ENCODE measurements at regions not wholly inside any gene's neighbourhood (a gene's known extent, or its start where the extent isn't known, plus 50 kb on each side); places are given as distances from the start of the nearest gene placed in this dataset.

- Histone ChIP-seq H3K4me1 (peaks cover 0 to 12% (median 0%) of the 10 kb centered on the region in 4 donors), H3K9me3 (no peaks in the 10 kb centered on the region), H3K4me3 (no peak overlapping the region), H3K27ac (replicated peaks in 1 of 4) (no peak overlapping the region), H3K27me3 (no peaks in the 10 kb centered on the region), H3K36me3 (no peaks in the 10 kb centered on the region)
- TF ChIP-seq POLR2AphosphoS5 (IDR thresholded peaks at IDR 0.05) (no peak), CTCF (IDR thresholded peaks at IDR 0.05) (no peak), POLR2A (IDR thresholded peaks at IDR 0.05; ENCODE audit: low read depth) (no peak), EP300 (IDR thresholded peaks at IDR 0.05) (no peak)
- intact Hi-C loops (cut with DNase I), result no loop called here
- WGBS, result 61% methylated on average over 5 of the region's 5 CpGs
- no peak for DNase-seq (ENCODE audit: extremely low spot score)
Measured at GRCh38 chr5:82387819-82388166, 109.6 kb upstream of the RPS23 start.

DNA sequence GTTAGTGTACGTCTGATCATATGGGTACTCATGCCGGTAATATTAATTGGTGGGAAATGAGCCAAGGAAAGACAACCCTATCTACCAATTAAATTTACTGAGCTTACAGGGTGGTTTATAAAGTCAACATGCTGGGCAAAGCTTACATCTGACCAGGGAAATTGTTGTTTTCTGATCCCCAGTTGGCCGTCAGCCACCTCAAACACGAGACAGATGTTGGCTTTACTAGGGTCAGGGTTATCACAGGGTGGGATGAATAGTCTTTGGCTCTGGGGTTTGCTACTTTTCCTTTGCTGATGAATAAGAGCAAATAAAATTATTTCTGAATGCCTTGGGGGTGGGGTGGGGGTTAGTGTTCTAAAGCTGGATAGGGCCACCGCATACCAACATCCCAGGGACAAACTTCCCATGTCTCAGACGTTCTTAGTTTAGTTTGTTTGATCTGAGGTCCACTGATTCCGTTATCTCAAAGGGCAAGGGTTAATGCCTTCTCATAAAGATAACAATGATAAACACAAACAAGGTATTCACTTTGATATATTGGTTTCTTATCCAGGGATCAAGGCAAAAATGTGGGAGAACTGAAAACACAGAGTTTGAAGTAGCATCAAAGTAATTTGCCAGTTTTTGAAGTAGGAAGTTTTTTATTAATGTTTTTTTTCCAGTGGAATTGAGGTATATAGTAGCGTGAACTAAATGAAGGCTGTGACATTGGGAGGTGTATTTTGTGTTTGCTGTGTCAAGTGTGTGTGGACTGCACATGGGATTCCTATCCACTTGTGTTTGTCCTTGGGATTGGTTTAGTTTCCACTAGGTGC lies 109.1 kb upstream of the RPS23 start:
- Histone ChIP-seq H3K4me3 (no peak overlapping the region), H3K27me3 (no peaks in the 10 kb centered on the region), H3K4me1 (peaks cover 0 to 12% (median 0%) of the 10 kb centered on the region in 4 donors), H3K9me3 (no peaks in the 10 kb centered on the region), H3K27ac (replicated peaks in 1 of 4) (no peak overlapping the region), H3K36me3 (no peaks in the 10 kb centered on the region)
- 80% methylated on average over 8 of the region's 8 CpGs for WGBS
- intact Hi-C loops (cut with DNase I), result no loop called here
- TF ChIP-seq CTCF (IDR thresholded peaks at IDR 0.05), result no peak
- TF ChIP-seq POLR2A (IDR thresholded peaks at IDR 0.05; ENCODE audit: low read depth), result no peak
- DNase-seq (ENCODE audit: extremely low spot score), result no peak

DNA sequence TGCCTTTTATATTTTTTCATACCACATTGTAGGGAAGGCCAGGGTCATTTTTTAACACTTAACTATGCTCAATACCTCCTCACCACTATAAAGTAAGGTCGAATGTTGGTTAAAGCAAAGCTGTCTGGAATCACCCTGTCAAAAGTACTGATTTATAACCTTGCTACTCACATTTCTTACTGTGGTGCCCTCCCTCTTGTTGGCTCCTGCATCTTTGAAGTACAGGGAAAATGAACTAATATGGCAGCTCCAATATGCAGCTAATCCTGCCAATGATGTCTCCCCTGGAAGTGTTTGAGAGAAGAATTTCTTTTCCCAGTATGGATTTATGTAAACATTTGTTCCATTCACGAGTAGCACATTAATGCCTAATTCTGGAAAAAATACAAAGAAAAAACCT lies 108.4 kb upstream of the RPS23 start:
- DNase-seq (ENCODE audit: extremely low spot score), result no peak
- H3K27me3 ChIP-seq, result no peaks in the 10 kb centered on the region
- H3K4me3 ChIP-seq, result no peak overlapping the region
- 67% methylated on average over 2 of the region's 2 CpGs for WGBS
- no peaks in the 10 kb centered on the region for H3K9me3 ChIP-seq
- TF ChIP-seq POLR2A (IDR thresholded peaks at IDR 0.05; ENCODE audit: low read depth) (no peak), POLR2AphosphoS5 (IDR thresholded peaks at IDR 0.05) (no peak), EP300 (IDR thresholded peaks at IDR 0.05) (no peak), CTCF (IDR thresholded peaks at IDR 0.05) (no peak)
- no peaks in the 10 kb centered on the region for H3K36me3 ChIP-seq
- intact Hi-C loops (cut with DNase I), result no loop called here
- H3K4me1 ChIP-seq, result peaks cover 0 to 12% (median 0%) of the 10 kb centered on the region in 4 donors
- H3K27ac ChIP-seq (replicated peaks in 1 of 4), result no peak overlapping the region

DNA sequence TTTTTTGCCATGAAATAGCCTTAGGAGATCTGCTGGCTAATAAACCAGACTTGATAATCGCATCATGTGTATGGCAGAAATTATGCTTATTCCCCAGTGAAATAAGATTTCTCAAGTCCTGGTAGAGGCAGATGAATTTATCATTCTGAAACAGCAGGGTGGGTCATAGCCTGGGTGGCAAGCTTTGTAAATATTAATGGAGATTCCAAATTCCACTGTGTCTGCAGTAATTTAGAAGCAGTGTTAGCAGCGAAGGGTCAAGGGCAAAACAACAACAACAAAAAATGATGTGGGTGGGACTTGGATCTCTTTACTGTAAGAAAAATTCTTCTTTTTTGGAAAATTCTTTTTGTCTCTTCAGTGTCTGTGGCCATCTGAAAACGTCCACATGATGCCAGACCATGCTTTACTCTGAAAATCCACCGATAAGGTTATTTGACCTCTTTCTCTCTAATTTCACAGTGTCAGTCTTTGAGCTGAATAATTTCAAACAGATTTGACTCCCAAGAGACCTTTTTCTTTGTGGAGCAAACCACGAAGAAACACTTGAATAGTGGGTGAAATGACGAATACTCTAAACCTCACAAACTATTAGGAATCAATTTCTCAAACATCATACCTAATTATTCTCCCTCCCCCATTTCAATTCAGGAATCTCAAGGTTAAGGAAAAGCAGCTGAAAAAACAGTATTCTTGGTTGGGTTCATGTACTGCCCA lies 106.0 kb upstream of the RPS23 start:
- 73% methylated on average over 6 of the region's 6 CpGs for WGBS

More for the DNA sequence above, 106.0 kb upstream of the RPS23 start:
- Histone ChIP-seq H3K9me3 (no peaks in the 10 kb centered on the region), H3K4me3 (no peak overlapping the region), H3K36me3 (no peaks in the 10 kb centered on the region), H3K27me3 (no peaks in the 10 kb centered on the region), H3K27ac (replicated peaks in 1 of 4) (no peak overlapping the region), H3K4me1 (peaks cover 0 to 10% (median 0%) of the 10 kb centered on the region in 4 donors)
- intact Hi-C loops (cut with DNase I), result no loop called here
- DNase-seq (ENCODE audit: extremely low spot score), result no peak
- TF ChIP-seq POLR2AphosphoS5 (IDR thresholded peaks at IDR 0.05) (no peak), POLR2A (IDR thresholded peaks at IDR 0.05; ENCODE audit: low read depth) (no peak), EP300 (IDR thresholded peaks at IDR 0.05) (no peak), CTCF (IDR thresholded peaks at IDR 0.05) (no peak)
